ENCODE measurements at regions not wholly inside any gene's neighbourhood (a gene's known extent, or its start where the extent isn't known, plus 50 kb on each side); places are given as distances from the start of the nearest gene placed in this dataset.

DNA sequence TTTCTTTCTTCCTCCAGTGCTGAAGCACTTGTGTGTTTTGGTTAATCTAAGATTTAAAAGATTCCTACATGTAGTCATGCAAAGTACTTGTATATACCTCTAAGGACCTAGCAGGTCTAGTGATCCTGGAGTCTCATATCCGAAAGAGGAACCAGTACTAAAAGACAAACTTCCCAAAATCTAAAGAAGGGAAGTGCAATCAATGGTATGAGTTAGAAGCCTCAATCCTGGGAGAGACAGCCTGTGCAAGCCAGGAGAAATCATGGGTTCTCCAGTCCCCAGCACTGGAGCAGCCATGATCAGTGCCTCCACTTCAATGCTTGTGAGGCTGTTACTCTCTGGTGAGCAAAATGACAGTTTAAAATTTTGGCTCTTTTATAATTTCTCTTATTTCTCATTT is 277.4 kb downstream of the DAD1 start:
- no peak overlapping the region for H2AFZ ChIP-seq (ENCODE audit: insufficient read depth, low read depth, low read length, poor library complexity, severe bottlenecking)
- Mint-ChIP-seq H3K4me3 (no peak overlapping the region), H3K9me3 (ENCODE audit: insufficient read depth) (no peaks in the 10 kb centered on the region), H3K27ac (no peak overlapping the region), H3K4me1 (peaks cover 5% of the 10 kb centered on the region), H3K27me3 (peaks cover 4% of the 10 kb centered on the region)
- ATAC-seq (ENCODE audit: low read depth) (no peak), DNase-seq (no peak)
- no peaks in the 10 kb centered on the region for H3K79me2 ChIP-seq (ENCODE audit: control insufficient read depth, insufficient read depth, low read length)
- POLR2A ChIA-PET, result no interaction called here
- no peaks in the 10 kb centered on the region for H3K4me1 ChIP-seq (ENCODE audit: control insufficient read depth in 2 of 2, insufficient read depth in 2 of 2, low read length in 2 of 2)
- H4K20me1 ChIP-seq (ENCODE audit: control insufficient read depth, insufficient read depth, low read length, poor library complexity, severe bottlenecking), result no peaks in the 10 kb centered on the region
- intact Hi-C loops (cut with micrococcal nuclease), result loop anchor here (5.0 to 10.0 kb wide), 3 partner anchors 84 to 673 kb away; partner anchors contain the start of gene AJUBA
- no peak overlapping the region for H3K4me2 ChIP-seq (replicated peaks; ENCODE audit: low read depth, low read length, poor library complexity, severe bottlenecking)
- no peaks in the 10 kb centered on the region for H3K9me3 ChIP-seq (ENCODE audit: control extremely low read depth in 1 of 3, control insufficient read depth in 2 of 3, insufficient read depth in 1 of 3, low read length in 2 of 3)
- TF ChIP-seq, protein P1, sequence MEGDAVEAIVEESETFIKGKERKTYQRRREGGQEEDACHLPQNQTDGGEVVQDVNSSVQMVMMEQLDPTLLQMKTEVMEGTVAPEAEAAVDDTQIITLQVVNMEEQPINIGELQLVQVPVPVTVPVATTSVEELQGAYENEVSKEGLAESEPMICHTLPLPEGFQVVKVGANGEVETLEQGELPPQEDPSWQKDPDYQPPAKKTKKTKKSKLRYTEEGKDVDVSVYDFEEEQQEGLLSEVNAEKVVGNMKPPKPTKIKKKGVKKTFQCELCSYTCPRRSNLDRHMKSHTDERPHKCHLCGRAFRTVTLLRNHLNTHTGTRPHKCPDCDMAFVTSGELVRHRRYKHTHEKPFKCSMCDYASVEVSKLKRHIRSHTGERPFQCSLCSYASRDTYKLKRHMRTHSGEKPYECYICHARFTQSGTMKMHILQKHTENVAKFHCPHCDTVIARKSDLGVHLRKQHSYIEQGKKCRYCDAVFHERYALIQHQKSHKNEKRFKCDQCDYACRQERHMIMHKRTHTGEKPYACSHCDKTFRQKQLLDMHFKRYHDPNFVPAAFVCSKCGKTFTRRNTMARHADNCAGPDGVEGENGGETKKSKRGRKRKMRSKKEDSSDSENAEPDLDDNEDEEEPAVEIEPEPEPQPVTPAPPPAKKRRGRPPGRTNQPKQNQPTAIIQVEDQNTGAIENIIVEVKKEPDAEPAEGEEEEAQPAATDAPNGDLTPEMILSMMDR (IDR thresholded peaks at IDR 0.05), result no peak
- no peak for TF ChIP-seq EZH2 (IDR thresholded peaks at IDR 0.05; ENCODE audit: borderline replicate concordance, insufficient read depth, low read depth, low read length, poor library complexity, severe bottlenecking)
- no peak overlapping the region for H3K9ac ChIP-seq (ENCODE audit: low read length)
- CTCF ChIA-PET, result interaction anchor here (1.0 to 2.6 kb wide), 3 partner anchors 8 to 259 kb away, joined by 3 to 15 read pairs (median 4); no protein-coding TSS in a partner anchor
- no peaks in the 10 kb centered on the region for H3K27me3 ChIP-seq (replicated peaks in 1 of 4; ENCODE audit: control extremely low read depth in 1 of 4, control insufficient read depth in 3 of 4, insufficient read depth in 4 of 4, low read length in 3 of 4)
- no CpG with 5 or more reads among the region's 1 CpG for WGBS (ENCODE audit: insufficient coverage)
- H3K36me3 ChIP-seq (replicated peaks in 1 of 2; ENCODE audit: control extremely low read depth in 1 of 2, control insufficient read depth in 1 of 2, extremely low read depth in 1 of 2, insufficient read depth in 2 of 2, low read length in 1 of 2), result no peaks in the 10 kb centered on the region
- no peak overlapping the region for H3K27ac ChIP-seq (ENCODE audit: low read length in 2 of 2)
- H3K4me3 ChIP-seq (ENCODE audit: control extremely low read depth in 1 of 5, extremely low read depth in 1 of 5, insufficient read depth in 1 of 5, low read depth in 2 of 5, low read length in 4 of 5), result no peak overlapping the region

DNA sequence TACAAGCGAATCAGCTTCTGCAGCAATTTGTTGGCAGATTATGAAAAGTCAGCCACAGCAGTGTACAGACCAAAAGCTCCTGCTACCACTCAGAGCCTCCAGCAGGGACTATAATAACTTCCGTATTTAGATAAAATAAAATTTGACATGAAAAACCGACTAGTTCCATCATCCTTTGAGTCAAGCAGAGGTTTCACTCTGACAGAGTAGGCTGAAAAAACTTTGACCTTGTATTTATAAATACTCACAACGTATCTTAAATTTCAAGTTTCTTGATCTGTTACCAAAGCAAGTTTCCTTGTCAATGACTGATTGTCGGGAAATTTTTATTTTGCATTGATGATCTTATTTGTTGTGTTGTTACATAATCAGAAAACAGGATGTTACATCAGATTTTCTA is 283.4 kb downstream of the DAD1 start:
- no peak overlapping the region for H3K4me3 Mint-ChIP-seq
- DNase-seq, result no peak
- H4K20me1 ChIP-seq (ENCODE audit: control insufficient read depth, insufficient read depth, low read length, poor library complexity, severe bottlenecking), result no peaks in the 10 kb centered on the region
- no peaks in the 10 kb centered on the region for H3K4me1 Mint-ChIP-seq
- H3K27me3 ChIP-seq (replicated peaks in 1 of 4; ENCODE audit: control extremely low read depth in 1 of 4, control insufficient read depth in 3 of 4, insufficient read depth in 4 of 4, low read length in 3 of 4), result peaks cover 0 to 11% (median 5%) of the 10 kb centered on the region in 4 experiments
- no peak overlapping the region for H3K27ac Mint-ChIP-seq
- CTCF ChIA-PET, result no interaction called here
- peak; percentile 24 for ATAC-seq (ENCODE audit: low read depth)
- peaks cover 25% of the 10 kb centered on the region for H3K27me3 Mint-ChIP-seq
- no peaks in the 10 kb centered on the region for H3K36me3 ChIP-seq (replicated peaks in 1 of 2; ENCODE audit: control extremely low read depth in 1 of 2, control insufficient read depth in 1 of 2, extremely low read depth in 1 of 2, insufficient read depth in 2 of 2, low read length in 1 of 2)
- no peak overlapping the region for H3K9ac ChIP-seq (ENCODE audit: low read length)
- no peak overlapping the region for H3K4me2 ChIP-seq (replicated peaks; ENCODE audit: low read depth, low read length, poor library complexity, severe bottlenecking)
- intact Hi-C loops (cut with micrococcal nuclease), result loop anchor here (10.0 kb wide), 1 partner anchor 749 kb away; the partner anchor contains the start of gene CDH24
- TF ChIP-seq, protein P1 (IDR thresholded peaks at IDR 0.05), result no peak
- TF ChIP-seq EZH2 (IDR thresholded peaks at IDR 0.05; ENCODE audit: borderline replicate concordance, insufficient read depth, low read depth, low read length, poor library complexity, severe bottlenecking), result no peak
- H3K9me3 Mint-ChIP-seq (ENCODE audit: insufficient read depth), result no peaks in the 10 kb centered on the region
- no peak overlapping the region for H2AFZ ChIP-seq (ENCODE audit: insufficient read depth, low read depth, low read length, poor library complexity, severe bottlenecking)
- H3K9me3 ChIP-seq (ENCODE audit: control extremely low read depth in 1 of 3, control insufficient read depth in 2 of 3, insufficient read depth in 1 of 3, low read length in 2 of 3), result no peaks in the 10 kb centered on the region
- H3K79me2 ChIP-seq (ENCODE audit: control insufficient read depth, insufficient read depth, low read length), result no peaks in the 10 kb centered on the region
- no peak overlapping the region for H3K4me3 ChIP-seq (ENCODE audit: control extremely low read depth in 1 of 5, extremely low read depth in 1 of 5, insufficient read depth in 1 of 5, low read depth in 2 of 5, low read length in 4 of 5)
- H3K27ac ChIP-seq (ENCODE audit: low read length in 2 of 2), result no peak overlapping the region
- 100% methylated on average over 1 of the region's 5 CpGs for WGBS (ENCODE audit: insufficient coverage)
- POLR2A ChIA-PET, result no interaction called here
- no peaks in the 10 kb centered on the region for H3K4me1 ChIP-seq (ENCODE audit: control insufficient read depth in 2 of 2, insufficient read depth in 2 of 2, low read length in 2 of 2)
